ENCODE measurements at regions not wholly inside any gene's neighbourhood (a gene's known extent, or its start where the extent isn't known, plus 50 kb on each side); places are given as distances from the start of the nearest gene placed in this dataset.

- Histone ChIP-seq H3K27ac (ENCODE audit: low read depth, low read length) (no peak overlapping the region), H3K9ac (ENCODE audit: low read depth, low read length) (no peak overlapping the region), H3K36me3 (ENCODE audit: control insufficient read depth, insufficient read depth, low read length) (no peaks in the 10 kb centered on the region), H3K9me3 (ENCODE audit: control insufficient read depth, insufficient read depth, low read length) (no peaks in the 10 kb centered on the region), H3K4me1 (ENCODE audit: control insufficient read depth, insufficient read depth, low read length) (no peaks in the 10 kb centered on the region), H3K27me3 (ENCODE audit: control insufficient read depth, insufficient read depth, low read length) (no peaks in the 10 kb centered on the region), H3K4me3 (ENCODE audit: low read depth, low read length) (no peak overlapping the region)
Measured at GRCh38 chr9:103068753-103069152, 73.6 kb downstream of the CYLC2 start.

- H3K36me3 ChIP-seq (ENCODE audit: control insufficient read depth, insufficient read depth, low read length) = no peaks in the 10 kb centered on the region
- H3K9ac ChIP-seq (ENCODE audit: low read depth, low read length) = no peak overlapping the region
- H3K4me3 ChIP-seq (ENCODE audit: low read depth, low read length) = no peak overlapping the region
- no peak overlapping the region for H3K27ac ChIP-seq (ENCODE audit: low read depth, low read length)
- no peaks in the 10 kb centered on the region for H3K4me1 ChIP-seq (ENCODE audit: control insufficient read depth, insufficient read depth, low read length)
- no peaks in the 10 kb centered on the region for H3K27me3 ChIP-seq (ENCODE audit: control insufficient read depth, insufficient read depth, low read length)
- H3K9me3 ChIP-seq (ENCODE audit: control insufficient read depth, insufficient read depth, low read length) = no peaks in the 10 kb centered on the region
Measured at GRCh38 chr9:103078581-103078980, 83.4 kb downstream of the CYLC2 start.

- no peaks in the 10 kb centered on the region for H3K4me1 ChIP-seq (ENCODE audit: control insufficient read depth, insufficient read depth, low read length)
- no peaks in the 10 kb centered on the region for H3K36me3 ChIP-seq (ENCODE audit: control insufficient read depth, insufficient read depth, low read length)
- H3K27ac ChIP-seq (ENCODE audit: low read depth, low read length) = no peak overlapping the region
Measured at GRCh38 chr9:103082494-103082893, 87.4 kb downstream of the CYLC2 start.

GRCh38 chr9:103089357-103089756 lies 94.2 kb downstream of the CYLC2 start:
- Histone ChIP-seq H3K27ac (ENCODE audit: low read depth, low read length) (no peak overlapping the region), H3K36me3 (ENCODE audit: control insufficient read depth, insufficient read depth, low read length) (no peaks in the 10 kb centered on the region), H3K9me3 (ENCODE audit: control insufficient read depth, insufficient read depth, low read length) (peaks cover 10% of the 10 kb centered on the region), H3K27me3 (ENCODE audit: control insufficient read depth, insufficient read depth, low read length) (no peaks in the 10 kb centered on the region), H3K9ac (ENCODE audit: low read depth, low read length) (no peak overlapping the region), H3K4me1 (ENCODE audit: control insufficient read depth, insufficient read depth, low read length) (no peaks in the 10 kb centered on the region), H3K4me3 (ENCODE audit: low read depth, low read length) (no peak overlapping the region)

More at GRCh38 chr9:103082494-103082893, 87.4 kb downstream of the CYLC2 start:
- Histone ChIP-seq H3K4me3 (ENCODE audit: low read depth, low read length) (no peak overlapping the region), H3K9ac (ENCODE audit: low read depth, low read length) (no peak overlapping the region), H3K9me3 (ENCODE audit: control insufficient read depth, insufficient read depth, low read length) (no peaks in the 10 kb centered on the region), H3K27me3 (ENCODE audit: control insufficient read depth, insufficient read depth, low read length) (no peaks in the 10 kb centered on the region)

- H3K27ac ChIP-seq (ENCODE audit: low read depth, low read length) = no peak overlapping the region
- H3K4me1 ChIP-seq (ENCODE audit: control insufficient read depth, insufficient read depth, low read length) = no peaks in the 10 kb centered on the region
- H3K9ac ChIP-seq (ENCODE audit: low read depth, low read length) = no peak overlapping the region
- H3K4me3 ChIP-seq (ENCODE audit: low read depth, low read length) = no peak overlapping the region
- H3K9me3 ChIP-seq (ENCODE audit: control insufficient read depth, insufficient read depth, low read length) = peaks cover 17% of the 10 kb centered on the region
- H3K36me3 ChIP-seq (ENCODE audit: control insufficient read depth, insufficient read depth, low read length) = no peaks in the 10 kb centered on the region
- H3K27me3 ChIP-seq (ENCODE audit: control insufficient read depth, insufficient read depth, low read length) = no peaks in the 10 kb centered on the region
Measured at GRCh38 chr9:103104101-103104500, 109.0 kb downstream of the CYLC2 start.

- no peak overlapping the region for H3K9ac ChIP-seq (ENCODE audit: low read depth, low read length)
- H3K36me3 ChIP-seq (ENCODE audit: control insufficient read depth, insufficient read depth, low read length) = no peaks in the 10 kb centered on the region
- no peak overlapping the region for H3K27ac ChIP-seq (ENCODE audit: low read depth, low read length)
- no peaks in the 10 kb centered on the region for H3K27me3 ChIP-seq (ENCODE audit: control insufficient read depth, insufficient read depth, low read length)
- H3K4me1 ChIP-seq (ENCODE audit: control insufficient read depth, insufficient read depth, low read length) = no peaks in the 10 kb centered on the region
- no peak overlapping the region for H3K4me3 ChIP-seq (ENCODE audit: low read depth, low read length)
- no peaks in the 10 kb centered on the region for H3K9me3 ChIP-seq (ENCODE audit: control insufficient read depth, insufficient read depth, low read length)
Measured at GRCh38 chr9:103116246-103116645, 121.1 kb downstream of the CYLC2 start.

- Histone ChIP-seq H3K4me1 (ENCODE audit: control insufficient read depth, insufficient read depth, low read length) (no peaks in the 10 kb centered on the region), H3K9ac (ENCODE audit: low read depth, low read length) (no peak overlapping the region), H3K9me3 (ENCODE audit: control insufficient read depth, insufficient read depth, low read length) (peaks cover 37% of the 10 kb centered on the region), H3K36me3 (ENCODE audit: control insufficient read depth, insufficient read depth, low read length) (no peaks in the 10 kb centered on the region), H3K27ac (ENCODE audit: low read depth, low read length) (no peak overlapping the region), H3K4me3 (ENCODE audit: low read depth, low read length) (no peak overlapping the region), H3K27me3 (ENCODE audit: control insufficient read depth, insufficient read depth, low read length) (no peaks in the 10 kb centered on the region)
Measured at GRCh38 chr9:103126494-103126893, 131.4 kb downstream of the CYLC2 start.

- H3K36me3 ChIP-seq (ENCODE audit: control insufficient read depth, insufficient read depth, low read length) = no peaks in the 10 kb centered on the region
- H3K4me3 ChIP-seq (ENCODE audit: low read depth, low read length) = no peak overlapping the region
- H3K27ac ChIP-seq (ENCODE audit: low read depth, low read length) = no peak overlapping the region
- H3K4me1 ChIP-seq (ENCODE audit: control insufficient read depth, insufficient read depth, low read length) = no peaks in the 10 kb centered on the region
- no peak overlapping the region for H3K9ac ChIP-seq (ENCODE audit: low read depth, low read length)
- peaks cover 5% of the 10 kb centered on the region; the same call in 1 of the 2 replicates for H3K9me3 ChIP-seq (ENCODE audit: control insufficient read depth, insufficient read depth, low read length)
- no peaks in the 10 kb centered on the region for H3K27me3 ChIP-seq (ENCODE audit: control insufficient read depth, insufficient read depth, low read length)
Measured at GRCh38 chr9:103139891-103140290, 144.8 kb downstream of the CYLC2 start.

GRCh38 chr9:103152473-103152872 lies 157.3 kb downstream of the CYLC2 start:
- no peak overlapping the region for H3K4me3 ChIP-seq (ENCODE audit: low read depth, low read length)
- H3K4me1 ChIP-seq (ENCODE audit: control insufficient read depth, insufficient read depth, low read length) = no peaks in the 10 kb centered on the region
- no peaks in the 10 kb centered on the region for H3K36me3 ChIP-seq (ENCODE audit: control insufficient read depth, insufficient read depth, low read length)
- no peak overlapping the region for H3K9ac ChIP-seq (ENCODE audit: low read depth, low read length)
- H3K27ac ChIP-seq (ENCODE audit: low read depth, low read length) = no peak overlapping the region
- no peaks in the 10 kb centered on the region for H3K27me3 ChIP-seq (ENCODE audit: control insufficient read depth, insufficient read depth, low read length)
- H3K9me3 ChIP-seq (ENCODE audit: control insufficient read depth, insufficient read depth, low read length) = peaks cover 12% of the 10 kb centered on the region

- H3K27ac ChIP-seq (ENCODE audit: low read depth, low read length) = no peak overlapping the region
- peaks cover 3% of the 10 kb centered on the region; the same call in 1 of the 2 replicates for H3K9me3 ChIP-seq (ENCODE audit: control insufficient read depth, insufficient read depth, low read length)
- no peak overlapping the region for H3K4me3 ChIP-seq (ENCODE audit: low read depth, low read length)
- no peak overlapping the region for H3K9ac ChIP-seq (ENCODE audit: low read depth, low read length)
- no peaks in the 10 kb centered on the region for H3K27me3 ChIP-seq (ENCODE audit: control insufficient read depth, insufficient read depth, low read length)
- no peaks in the 10 kb centered on the region for H3K36me3 ChIP-seq (ENCODE audit: control insufficient read depth, insufficient read depth, low read length)
- no peaks in the 10 kb centered on the region for H3K4me1 ChIP-seq (ENCODE audit: control insufficient read depth, insufficient read depth, low read length)
Measured at GRCh38 chr9:103167530-103167929, 172.4 kb downstream of the CYLC2 start.

- Histone ChIP-seq H3K27ac (ENCODE audit: low read depth, low read length) (no peak overlapping the region), H3K9me3 (ENCODE audit: control insufficient read depth, insufficient read depth, low read length) (no peaks in the 10 kb centered on the region), H3K4me1 (ENCODE audit: control insufficient read depth, insufficient read depth, low read length) (no peaks in the 10 kb centered on the region), H3K4me3 (ENCODE audit: low read depth, low read length) (no peak overlapping the region), H3K27me3 (ENCODE audit: control insufficient read depth, insufficient read depth, low read length) (no peaks in the 10 kb centered on the region), H3K36me3 (ENCODE audit: control insufficient read depth, insufficient read depth, low read length) (no peaks in the 10 kb centered on the region), H3K9ac (ENCODE audit: low read depth, low read length) (no peak overlapping the region)
Measured at GRCh38 chr9:103168254-103168653, 173.1 kb downstream of the CYLC2 start.

- Histone ChIP-seq H3K9ac (ENCODE audit: low read depth, low read length) (no peak overlapping the region), H3K27ac (ENCODE audit: low read depth, low read length) (no peak overlapping the region), H3K36me3 (ENCODE audit: control insufficient read depth, insufficient read depth, low read length) (no peaks in the 10 kb centered on the region), H3K27me3 (ENCODE audit: control insufficient read depth, insufficient read depth, low read length) (no peaks in the 10 kb centered on the region), H3K4me1 (ENCODE audit: control insufficient read depth, insufficient read depth, low read length) (no peaks in the 10 kb centered on the region), H3K4me3 (ENCODE audit: low read depth, low read length) (no peak overlapping the region), H3K9me3 (ENCODE audit: control insufficient read depth, insufficient read depth, low read length) (no peaks in the 10 kb centered on the region)
Measured at GRCh38 chr9:103169798-103170197, 174.7 kb downstream of the CYLC2 start.
